ENCODE measurements at regions not wholly inside any gene's neighbourhood (a gene's known extent, or its start where the extent isn't known, plus 50 kb on each side); places are given as distances from the start of the nearest gene placed in this dataset.

DNA sequence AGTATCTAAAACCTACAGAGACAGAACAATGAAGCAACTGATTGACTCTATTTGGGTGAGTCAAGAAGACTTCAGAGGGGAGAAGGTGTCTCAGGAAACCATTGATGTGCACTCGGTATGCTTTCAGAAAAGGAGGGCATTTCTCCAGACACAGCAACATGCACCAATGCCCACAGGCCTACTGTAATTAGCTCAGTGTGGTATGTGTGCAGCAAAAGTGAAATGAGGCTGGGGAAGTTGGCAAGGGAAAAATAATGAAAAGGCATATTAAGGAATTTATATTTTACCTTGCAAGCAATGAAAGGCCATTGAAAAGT is 158.4 kb upstream of the GRIP1 start:
- intact Hi-C loops (cut with DNase I), result no loop called here
- DNase-seq, result no peak

DNA sequence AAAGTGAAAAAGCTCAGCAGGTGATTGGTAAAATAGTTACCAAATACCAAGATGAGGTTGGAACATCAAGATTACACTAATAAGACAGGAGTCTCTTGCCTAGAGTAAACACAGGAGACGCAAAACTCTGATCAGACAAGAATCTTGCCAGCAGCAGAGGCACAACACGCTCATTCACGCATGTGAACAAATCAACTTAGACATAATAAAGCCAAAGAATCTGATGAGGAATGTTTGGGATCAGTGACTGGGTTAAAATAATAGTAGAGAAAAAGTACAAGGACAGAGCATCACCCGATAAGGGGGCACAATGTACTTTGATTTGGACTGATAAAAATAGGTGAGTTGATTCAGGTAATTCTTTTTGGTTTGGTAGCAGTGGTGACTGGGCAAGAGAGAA is 159.5 kb upstream of the GRIP1 start:
- DNase-seq, result no peak
- intact Hi-C loops (cut with DNase I), result no loop called here

DNA sequence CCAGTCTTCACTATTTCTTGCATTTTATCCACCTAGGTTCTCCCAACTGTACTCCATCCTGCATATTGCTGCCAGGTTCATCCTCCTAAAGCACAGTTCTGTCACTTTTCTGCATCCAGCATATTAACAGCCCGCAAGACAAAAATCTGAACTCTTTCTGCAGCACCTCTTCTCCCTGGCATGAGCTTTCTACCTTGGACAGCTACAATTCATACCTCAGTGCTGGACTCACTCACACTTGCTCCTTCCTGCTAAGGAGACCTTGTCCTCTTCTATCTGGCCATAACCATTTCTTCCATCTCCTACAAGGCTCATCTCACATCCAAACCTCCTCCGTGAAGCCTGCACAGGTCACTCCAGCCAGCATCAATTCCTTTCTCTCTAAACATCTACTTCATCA is 170.1 kb upstream of the GRIP1 start:
- DNase-seq, result no peak

DNA sequence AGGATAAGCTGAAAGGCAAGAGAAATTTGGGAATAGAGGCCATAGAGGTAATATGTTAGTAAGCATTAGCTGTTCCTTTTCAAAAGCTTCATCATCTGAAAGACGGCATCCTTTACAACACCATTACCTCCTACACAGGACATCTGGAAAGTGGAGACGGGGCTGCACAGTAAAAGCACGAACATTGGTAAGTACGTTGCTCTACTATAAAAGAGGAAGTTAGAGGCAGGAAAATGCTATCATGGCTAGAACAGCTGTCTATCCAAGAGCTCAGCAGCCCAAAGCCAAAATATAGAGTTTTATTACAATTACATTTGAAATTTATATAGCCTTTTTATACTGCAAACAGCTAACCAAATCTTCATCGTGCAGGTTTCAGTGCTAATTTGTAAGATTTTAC is 172.3 kb upstream of the GRIP1 start:
- intact Hi-C loops (cut with DNase I), result loop anchor here (10.0 kb wide), 1 partner anchor 136 kb away; no protein-coding TSS in a partner anchor
- DNase-seq, result no peak

More for the DNA sequence above, 170.1 kb upstream of the GRIP1 start:
- intact Hi-C loops (cut with DNase I), result no loop called here

DNA sequence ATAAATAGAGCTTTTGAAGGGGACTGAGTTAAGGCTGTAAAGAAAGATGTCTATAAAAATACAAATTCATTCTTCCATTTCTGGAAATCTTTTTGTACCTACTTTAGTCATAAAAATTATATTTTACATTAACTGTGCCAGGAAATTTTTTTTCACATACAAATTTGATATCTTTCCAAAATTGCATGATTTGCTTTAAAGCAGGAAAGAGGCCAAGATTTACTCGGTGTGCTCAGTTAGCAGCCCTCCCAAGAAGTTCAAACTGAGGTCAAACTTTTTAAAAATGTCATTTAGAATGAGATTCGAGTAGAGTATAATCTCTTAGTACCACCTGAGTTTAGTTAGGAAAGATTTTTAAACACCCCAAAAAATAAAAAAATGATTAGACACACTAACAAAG is 173.2 kb upstream of the GRIP1 start:
- intact Hi-C loops (cut with DNase I), result loop anchor here (10.0 kb wide), 1 partner anchor 137 kb away; no protein-coding TSS in a partner anchor
- no peak for DNase-seq

DNA sequence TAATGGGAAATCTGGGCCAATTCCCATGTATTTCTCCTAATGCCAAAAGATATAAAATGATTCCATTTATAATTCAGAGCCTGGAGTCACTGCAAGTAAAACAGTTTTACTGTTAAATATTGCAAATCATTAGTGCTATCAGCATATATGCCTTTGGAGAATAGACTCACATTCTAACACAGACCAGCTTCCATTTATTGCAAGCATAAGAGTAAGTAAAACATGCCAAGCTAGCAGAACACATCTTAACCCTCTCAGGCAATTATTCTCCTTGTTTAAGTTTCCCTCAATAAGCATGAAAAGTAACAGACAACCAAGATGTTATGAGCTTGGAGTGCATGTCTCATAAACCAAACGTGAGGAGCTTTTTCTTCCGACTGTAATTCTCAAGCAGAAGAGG is 173.9 kb upstream of the GRIP1 start:
- DNase-seq, result no peak
- intact Hi-C loops (cut with DNase I), result loop anchor here (10.0 kb wide), 1 partner anchor 138 kb away; no protein-coding TSS in a partner anchor

DNA sequence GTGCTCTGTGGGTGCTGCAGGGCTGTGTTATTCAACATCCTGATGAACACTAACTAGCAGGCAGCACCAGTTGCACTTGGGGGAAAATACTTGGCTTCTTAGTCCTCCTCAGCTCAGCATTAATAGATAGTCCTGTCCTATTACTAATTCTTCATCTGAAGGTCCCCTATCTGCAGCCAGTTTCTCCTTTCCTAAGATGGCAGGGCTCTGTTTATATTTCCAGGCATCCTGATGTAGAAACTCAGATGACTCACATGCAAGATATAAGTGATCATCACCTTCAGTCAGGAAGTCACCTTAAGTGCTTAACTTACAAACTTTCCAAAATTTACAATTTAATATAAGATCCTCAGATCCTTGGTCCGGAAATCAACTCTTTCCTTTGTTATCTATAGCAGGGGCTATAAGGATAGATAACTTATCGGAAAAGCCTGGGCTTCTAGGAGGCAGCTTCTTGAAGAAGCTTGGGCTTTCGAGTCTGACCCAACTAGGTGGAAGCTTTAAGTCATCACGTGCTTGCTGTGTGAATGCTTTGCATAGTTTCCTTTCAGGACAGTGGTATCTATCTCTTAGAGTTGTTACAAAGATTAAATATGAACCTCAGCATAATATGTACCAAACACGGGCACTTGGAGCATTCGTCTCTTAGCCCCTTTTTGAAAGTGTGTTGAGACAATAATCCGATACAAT is 181.0 kb upstream of the GRIP1 start:
- intact Hi-C loops (cut with DNase I), result loop anchor here (10.0 kb wide), 2 partner anchors 145 to 175 kb away; no protein-coding TSS in a partner anchor
- DNase-seq, result no peak

DNA sequence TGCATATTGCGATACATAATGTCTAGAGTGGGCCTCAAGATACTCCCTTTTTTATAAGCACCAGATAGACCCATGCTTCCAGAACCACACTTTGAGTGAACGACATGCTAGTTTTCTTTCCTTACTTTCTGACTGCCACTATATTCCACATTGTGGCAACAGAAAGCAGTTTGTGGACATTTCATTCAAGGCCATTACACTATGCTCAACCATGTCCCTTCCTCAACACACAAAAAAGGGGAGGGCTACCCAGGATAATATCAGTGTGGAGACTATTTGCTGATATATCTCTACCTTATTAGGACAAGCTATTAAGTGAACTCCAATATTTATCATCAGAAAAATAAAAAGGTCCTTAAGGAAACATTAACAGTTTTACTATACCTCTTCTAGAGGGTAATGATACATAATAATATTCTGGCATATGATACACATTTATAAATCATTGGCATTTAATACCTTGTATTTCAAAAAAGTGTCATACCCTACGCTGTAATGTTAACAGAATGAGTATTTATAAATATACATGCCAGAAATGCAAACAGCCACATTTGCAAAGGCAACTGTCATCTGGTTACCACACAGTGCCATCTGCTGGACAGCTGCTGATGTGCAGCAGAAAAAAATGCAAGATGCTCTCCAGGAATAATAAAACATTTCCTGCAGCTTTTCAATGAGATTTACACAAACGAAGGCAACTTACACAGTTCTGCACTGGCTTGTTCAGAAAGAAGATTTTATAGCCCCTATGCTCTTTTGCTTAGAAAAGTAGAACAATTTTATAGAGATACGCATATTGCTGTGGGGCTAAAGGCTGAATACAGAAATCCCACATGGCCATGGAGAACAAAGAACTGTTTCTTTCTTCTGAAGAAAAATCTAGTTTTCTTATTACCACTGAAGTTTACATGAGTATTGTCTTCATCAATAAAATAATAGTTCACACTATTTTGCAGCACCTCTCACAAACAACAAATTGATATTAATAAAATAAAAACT is 182.2 kb upstream of the GRIP1 start:
- intact Hi-C loops (cut with DNase I), result loop anchor here (10.0 kb wide), 1 partner anchor 176 kb away; no protein-coding TSS in a partner anchor

DNA sequence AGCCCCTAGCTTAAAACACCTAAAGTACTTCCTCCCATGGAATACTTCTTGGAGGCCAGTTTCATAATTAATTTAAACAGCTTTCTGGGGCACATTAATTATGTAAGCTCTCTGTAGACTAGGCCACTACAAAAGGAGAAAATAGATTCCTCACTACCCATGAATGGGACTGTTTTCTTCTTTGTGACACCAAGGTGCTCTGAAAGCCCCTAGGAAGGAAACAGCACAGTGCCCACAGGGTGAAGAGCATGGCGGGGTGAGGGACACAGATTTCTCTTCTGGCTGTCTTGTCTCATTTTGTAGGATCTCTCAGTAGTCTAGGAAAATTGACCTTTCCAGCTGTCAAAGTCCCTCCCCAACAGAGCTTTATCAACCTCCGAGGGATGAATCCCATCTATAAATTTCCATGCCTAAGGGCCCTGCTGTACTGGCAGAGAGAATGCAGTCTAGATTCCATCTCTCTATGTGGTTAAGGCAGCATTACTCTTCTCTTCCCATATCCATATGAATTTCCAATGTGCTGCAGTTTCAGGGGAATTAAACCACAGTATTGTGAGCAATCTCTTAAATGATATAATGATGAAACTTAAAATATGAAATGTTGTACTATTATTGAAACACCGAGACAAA is 183.6 kb upstream of the GRIP1 start:
- intact Hi-C loops (cut with DNase I), result loop anchor here (10.0 kb wide), 1 partner anchor 178 kb away; no protein-coding TSS in a partner anchor

More for the DNA sequence above, 182.2 kb upstream of the GRIP1 start:
- peak; percentile 42 to 92 (median 68) for DNase-seq

DNA sequence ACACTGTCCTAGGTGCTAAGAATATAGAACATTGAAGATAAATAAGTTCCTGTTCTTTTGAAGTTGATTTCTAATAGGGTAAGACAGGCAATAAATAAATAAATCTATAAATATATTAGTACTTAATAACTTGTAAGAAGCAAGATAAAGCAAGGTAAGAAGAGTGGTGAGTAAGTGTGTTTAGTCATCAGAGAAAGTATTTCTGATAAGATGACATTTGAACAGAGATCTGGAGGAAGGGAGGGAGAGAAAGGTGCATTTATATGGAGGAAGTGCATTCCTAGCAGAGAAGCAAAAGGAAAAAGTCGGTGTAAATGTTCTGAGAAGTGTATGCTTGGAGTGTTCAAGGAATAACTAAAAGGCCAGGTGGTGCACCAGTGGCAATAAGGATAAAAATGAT is 184.4 kb upstream of the GRIP1 start:
- no peak for DNase-seq
- intact Hi-C loops (cut with DNase I), result loop anchor here (10.0 kb wide), 1 partner anchor 178 kb away; no protein-coding TSS in a partner anchor

More for the DNA sequence above, 183.6 kb upstream of the GRIP1 start:
- DNase-seq, result no peak

DNA sequence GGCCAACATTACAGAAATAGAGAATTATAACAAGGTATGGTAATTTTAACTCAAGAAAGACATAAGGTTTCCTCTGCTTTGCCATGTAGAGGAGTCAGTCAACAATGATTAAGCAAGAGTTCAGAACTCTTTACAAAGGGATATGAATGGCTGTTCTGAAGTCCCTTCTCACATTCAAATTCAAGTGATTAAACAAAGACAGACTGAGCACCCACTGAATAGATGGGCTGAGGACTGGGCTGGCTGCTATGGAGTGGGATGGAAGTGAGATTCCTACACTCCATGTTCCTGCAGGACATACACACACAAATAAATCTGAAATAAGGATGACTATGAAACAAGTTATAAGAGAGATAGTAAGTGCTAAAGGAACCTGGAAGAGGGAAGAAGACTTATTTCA is 199.0 kb upstream of the GRIP1 start:
- intact Hi-C loops (cut with DNase I), result no loop called here
- no peak for DNase-seq

DNA sequence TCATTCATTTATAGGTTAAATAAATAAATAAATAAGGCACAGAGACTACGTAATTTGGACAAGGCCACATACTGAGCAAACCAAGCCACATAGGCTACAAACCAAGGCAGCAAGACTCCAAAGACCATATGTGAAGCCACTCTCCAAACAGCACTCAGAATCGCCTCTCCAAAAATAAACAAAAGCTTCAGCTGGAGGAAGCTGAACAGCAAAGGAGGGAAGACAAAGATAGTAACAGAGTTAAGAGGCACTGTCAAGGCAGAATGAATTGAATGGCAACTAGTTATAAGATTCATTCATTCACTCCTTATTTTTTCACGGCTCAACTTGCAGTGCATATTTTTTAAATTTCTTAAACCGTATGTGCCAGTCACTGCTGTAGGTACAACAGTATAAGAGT is 200.5 kb upstream of the GRIP1 start:
- intact Hi-C loops (cut with DNase I), result no loop called here
- DNase-seq, result no peak

DNA sequence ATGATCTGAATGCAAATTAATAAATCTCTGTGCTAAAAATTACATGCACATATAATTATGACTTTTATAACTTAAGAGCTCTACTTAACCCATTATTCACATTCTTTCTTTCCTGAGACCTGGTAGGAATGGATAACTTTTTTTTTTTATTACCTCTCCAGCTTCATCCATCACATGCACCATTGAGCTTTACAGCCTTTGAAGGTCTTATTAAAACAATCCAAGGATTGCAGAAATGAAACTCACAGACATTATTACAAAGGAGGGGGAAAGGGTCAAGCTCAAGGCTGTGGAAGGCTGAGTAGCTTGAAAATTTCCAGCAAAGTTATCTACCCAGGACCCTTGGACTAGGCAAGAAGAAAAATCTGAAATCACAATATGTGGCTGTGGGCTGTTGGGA is 202.5 kb upstream of the GRIP1 start:
- intact Hi-C loops (cut with DNase I), result no loop called here
- DNase-seq, result no peak

DNA sequence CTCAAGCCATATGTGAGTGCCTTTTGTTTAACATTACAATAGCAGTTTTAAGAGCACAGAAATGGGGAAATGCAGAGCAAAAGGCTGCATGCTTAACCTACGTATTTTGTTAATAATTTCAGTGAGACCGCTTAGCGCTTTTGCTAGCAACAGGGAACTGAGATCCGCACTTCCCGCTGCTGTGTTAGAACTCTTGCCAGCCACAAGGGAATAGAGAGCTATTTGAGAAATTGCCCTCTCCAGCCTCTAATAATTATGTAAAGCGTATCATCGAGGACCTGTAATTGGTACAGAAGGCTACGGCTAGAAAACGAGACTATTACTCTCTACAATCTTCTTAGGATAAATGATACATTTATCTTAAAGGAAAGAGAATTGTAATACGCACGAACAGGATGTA is 205.2 kb upstream of the GRIP1 start:
- intact Hi-C loops (cut with DNase I), result no loop called here
- no peak for DNase-seq

DNA sequence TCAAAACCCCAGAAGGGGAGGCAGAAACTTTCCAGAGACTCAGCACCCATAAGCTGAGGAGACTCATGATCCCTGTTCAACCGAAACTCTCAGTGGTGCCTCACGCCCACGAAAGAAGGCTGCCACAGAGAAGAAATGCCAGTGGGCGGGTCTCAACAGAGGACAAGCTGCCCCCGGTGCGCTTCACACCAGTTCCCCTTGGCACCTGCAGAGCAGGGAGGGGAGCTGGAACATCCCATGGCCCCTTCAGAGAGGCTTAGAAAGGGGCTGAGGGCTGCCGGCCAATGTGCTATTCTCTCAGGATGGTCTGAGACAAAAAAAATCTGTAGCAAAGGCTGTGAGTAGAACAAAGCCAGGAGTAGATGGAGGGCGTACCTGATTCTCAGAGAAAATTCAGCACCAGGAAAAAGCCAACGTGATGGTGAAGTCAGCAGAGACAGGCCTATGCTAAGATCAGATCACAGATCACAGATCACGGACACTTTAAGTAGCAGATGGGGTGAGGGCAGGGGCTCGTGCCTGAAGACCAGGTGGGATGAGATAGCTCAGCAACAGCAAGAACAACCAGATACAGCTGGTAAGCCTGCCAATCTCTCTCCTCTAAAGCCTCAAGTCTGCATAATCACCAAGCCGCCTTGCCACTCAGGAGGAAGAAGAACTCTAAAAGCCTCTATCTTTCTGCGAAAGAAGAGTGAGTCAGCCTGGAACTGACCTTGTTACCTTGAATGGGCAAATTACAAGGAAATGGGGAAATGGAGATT is 206.4 kb upstream of the GRIP1 start:
- intact Hi-C loops (cut with DNase I), result no loop called here
- peak in 1 of 10 donors; percentile 56 for DNase-seq

DNA sequence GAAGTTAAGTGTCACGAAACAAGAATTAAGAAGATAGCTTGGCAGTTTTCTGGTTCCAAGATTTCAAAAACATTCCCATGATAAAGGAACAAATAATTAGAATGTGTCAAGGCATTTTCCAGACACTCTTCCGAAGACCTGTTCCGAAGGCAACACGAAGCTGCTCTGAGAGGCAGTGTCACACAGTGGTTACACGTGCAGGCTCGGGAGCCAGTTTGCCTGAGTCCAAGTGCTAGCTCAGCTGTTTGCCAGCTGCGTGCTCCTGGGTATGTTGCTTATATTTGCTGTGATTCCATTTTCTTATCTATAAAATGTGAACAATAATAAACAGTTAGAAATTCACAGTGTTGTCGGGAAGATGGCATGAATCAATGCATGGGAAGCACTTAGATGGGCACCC is 217.9 kb upstream of the GRIP1 start:
- peak in 6 of 10 donors; percentile 26 to 89 (median 55) for DNase-seq
- intact Hi-C loops (cut with DNase I), result no loop called here

DNA sequence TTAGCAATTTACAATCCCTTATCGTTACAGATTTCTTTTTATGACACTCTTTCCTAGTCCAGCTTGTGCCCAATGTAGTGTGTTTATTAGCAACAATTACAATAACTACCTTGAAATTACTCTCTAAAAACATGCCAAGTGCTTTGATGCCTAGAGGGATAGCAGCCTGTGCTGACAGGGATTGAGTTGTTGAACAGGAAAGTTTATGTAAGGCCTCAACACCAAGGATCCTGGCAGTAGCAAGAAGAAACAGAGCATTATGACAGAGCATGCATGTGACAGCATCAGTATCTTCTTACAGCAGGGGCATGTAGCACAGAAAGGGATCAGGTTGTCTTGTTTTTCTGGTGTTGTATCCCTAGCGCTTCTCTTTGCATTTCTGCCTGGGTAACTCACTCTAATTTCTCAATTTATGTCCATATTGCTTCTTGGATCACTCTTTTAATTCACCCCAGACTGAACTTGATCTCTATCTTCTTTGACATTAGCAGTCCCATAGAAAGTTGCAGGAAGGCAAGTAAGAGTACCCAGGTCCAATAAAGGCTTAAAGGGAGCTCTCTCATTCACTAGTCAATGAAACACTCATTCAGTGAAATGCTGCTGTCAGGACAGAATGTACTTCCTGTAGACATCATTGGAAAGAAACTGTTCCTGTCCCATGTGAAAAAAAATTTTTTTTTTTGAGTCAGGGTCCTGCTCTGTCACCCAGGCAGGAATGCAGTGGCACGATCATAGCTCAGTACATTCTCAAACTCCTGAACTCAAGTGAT is 220.0 kb upstream of the GRIP1 start:
- DNase-seq, result no peak
- intact Hi-C loops (cut with DNase I), result no loop called here

DNA sequence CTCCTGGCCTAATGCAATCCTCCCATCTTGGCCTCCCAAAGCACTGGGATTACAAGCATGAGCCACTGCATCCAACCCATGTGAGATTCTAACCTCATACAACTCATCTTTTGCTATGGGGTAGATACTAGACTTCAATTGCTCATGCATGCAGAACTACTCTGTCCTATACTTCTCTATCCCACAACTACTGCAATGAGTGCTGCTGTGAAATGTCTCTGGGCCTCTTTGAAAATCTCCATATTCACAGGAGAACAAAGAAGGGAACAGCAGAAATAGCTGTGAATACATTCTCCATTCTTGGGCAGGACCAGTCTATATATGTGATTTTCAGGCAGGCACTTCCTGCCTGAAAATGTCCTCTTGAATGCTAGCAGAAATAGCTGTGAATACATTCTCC is 220.7 kb upstream of the GRIP1 start:
- intact Hi-C loops (cut with DNase I), result no loop called here
- DNase-seq, result no peak

DNA sequence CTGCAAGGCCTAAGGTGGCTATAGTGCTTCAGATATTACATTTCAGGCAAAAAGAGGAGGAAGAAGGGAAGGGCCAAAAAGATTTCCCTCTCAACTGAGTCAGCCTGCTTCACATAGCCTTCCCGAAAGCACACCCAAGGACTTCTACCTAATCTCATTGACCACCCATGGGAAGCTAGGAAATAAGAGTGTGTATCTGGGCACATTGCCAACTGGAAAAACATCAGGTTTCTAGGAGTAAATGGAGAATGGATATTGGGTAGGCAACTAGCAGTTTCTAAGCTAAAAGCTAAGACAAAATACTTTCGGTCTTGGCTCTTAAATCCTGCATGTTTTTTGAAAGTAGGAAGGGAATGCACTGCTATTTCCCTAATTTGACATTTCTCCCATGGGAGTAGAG is 221.7 kb upstream of the GRIP1 start:
- no peak for DNase-seq
- intact Hi-C loops (cut with DNase I), result no loop called here

Measured in posterior cingulate gyrus (tissue), 11 donors.